ENCODE measurements at regions not wholly inside any gene's neighbourhood (a gene's known extent, or its start where the extent isn't known, plus 50 kb on each side); places are given as distances from the start of the nearest gene placed in this dataset.

GRCh38 chr1:204013052-204013451, 59.9 kb upstream of the SOX13 start:
- no peak for TF ChIP-seq CTCF (IDR thresholded peaks at IDR 0.05)
- TF ChIP-seq EP300 (IDR thresholded peaks at IDR 0.05), result no peak

Data from gastroesophageal sphincter (tissue), 3 donors.